Uterus (tissue), 3 donors: ENCODE measurements at regions not wholly inside any gene's neighbourhood (a gene's known extent, or its start where the extent isn't known, plus 50 kb on each side); places are given as distances from the start of the nearest gene placed in this dataset.

ENCODE experiments used
- DNase-seq, 2 donors: peaks; one replicate each; pipeline ENCODE4 v3.0.0-alpha.2; 2019 to 2020
- H3K27ac ChIP-seq, 2 donors: fragments of 200-600 bp; sonication (generic); 1 replicate in 1 of 2; 2 replicates in 1 of 2; pipeline ENCODE4 v1.5.1; 2016 to 2018
- H3K27me3 ChIP-seq, 2 donors: fragments of 200-600 bp; sonication (generic); one replicate each; pipeline ENCODE4 v1.5.1; 2018 to 2019; ENCODE audit warnings: control low read depth in 1 of 2
- H3K36me3 ChIP-seq, 2 donors: fragments of 200-600 bp; sonication (generic); one replicate each; pipeline ENCODE4 v1.5.1; 2019; ENCODE audit warnings: control low read depth in 1 of 2
- H3K4me1 ChIP-seq, 2 donors: fragments of 200-600 bp; sonication (generic); one replicate each; pipeline ENCODE4 v1.5.1; 2018 to 2019; ENCODE audit warnings: control low read depth in 1 of 2
- H3K4me3 ChIP-seq, 2 donors: fragments of 200-600 bp; sonication (generic); 1 replicate in 1 of 2; 2 replicates in 1 of 2; pipeline ENCODE4 v1.5.1; 2018 to 2019; ENCODE audit warnings: mild to moderate bottlenecking in 1 of 2
- H3K9me3 ChIP-seq, 2 donors: fragments of 200-600 bp; sonication (generic); one replicate each; pipeline ENCODE4 v1.5.1; 2019; ENCODE audit warnings: control low read depth in 1 of 2
- CTCF ChIP-seq, 4 experiments: fragments of 200-600 bp in 2 of 4; fragments of 450-650 bp in 2 of 4; sonication (generic) in 2 of 4; IDR thresholded peaks; one replicate each; pipeline ENCODE4 v1.5.1; 2016 to 2019; ENCODE audit warnings: antibody characterized with exemption in 4 of 4, mild to moderate bottlenecking in 2 of 4, moderate library complexity in 1 of 4
- POLR2A ChIP-seq, 2 donors: fragments of 450-650 bp; IDR thresholded peaks; one replicate each; pipeline ENCODE4 v1.6.1; 2016; ENCODE audit warnings: antibody characterized with exemption in 2 of 2, mild to moderate bottlenecking in 1 of 2, moderate library complexity in 1 of 2
- intact Hi-C: fragments of 100-400 bp; cut with DNase I; formaldehyde crosslinking; loops from one replicate; pipeline ENCODE4 v1.15.1; 2023; ENCODE audit warnings: low total_unique reads
- donor health status: DM: yes; HTN: yes; CAD: no.

- Histone ChIP-seq H3K27ac (no peak overlapping the region), H3K4me1 (no peaks in the 10 kb centered on the region), H3K9me3 (no peaks in the 10 kb centered on the region), H3K36me3 (no peaks in the 10 kb centered on the region), H3K27me3 (no peaks in the 10 kb centered on the region), H3K4me3 (no peak overlapping the region)
- DNase-seq = no peak
- intact Hi-C loops = no loop called here
- TF ChIP-seq CTCF (IDR thresholded peaks at IDR 0.05) = no peak
Observed at GRCh38 chr2:128997166-128997866, 678.6 kb upstream of the HS6ST1 start.

- Histone ChIP-seq H3K9me3 (no peaks in the 10 kb centered on the region), H3K36me3 (no peaks in the 10 kb centered on the region), H3K27me3 (no peaks in the 10 kb centered on the region), H3K4me3 (no peak overlapping the region), H3K27ac (no peak overlapping the region), H3K4me1 (no peaks in the 10 kb centered on the region)
- TF ChIP-seq POLR2A (IDR thresholded peaks at IDR 0.05) = no peak
- no peak for TF ChIP-seq CTCF (IDR thresholded peaks at IDR 0.05)
- no peak for DNase-seq
- intact Hi-C loops = no loop called here
Observed at GRCh38 chr2:129001926-129002325, 683.3 kb upstream of the HS6ST1 start.

GRCh38 chr2:129002751-129003150 is 684.1 kb upstream of the HS6ST1 start:
- no peak for TF ChIP-seq CTCF (IDR thresholded peaks at IDR 0.05)
- TF ChIP-seq POLR2A (IDR thresholded peaks at IDR 0.05) = no peak
- Histone ChIP-seq H3K9me3 (no peaks in the 10 kb centered on the region), H3K27me3 (no peaks in the 10 kb centered on the region), H3K4me1 (no peaks in the 10 kb centered on the region), H3K4me3 (no peak overlapping the region), H3K27ac (no peak overlapping the region), H3K36me3 (no peaks in the 10 kb centered on the region)
- no peak for DNase-seq
- intact Hi-C loops = no loop called here

GRCh38 chr2:129004485-129004884 is 685.8 kb upstream of the HS6ST1 start:
- Histone ChIP-seq H3K36me3 (no peaks in the 10 kb centered on the region), H3K27ac (no peak overlapping the region), H3K9me3 (no peaks in the 10 kb centered on the region), H3K4me3 (no peak overlapping the region), H3K4me1 (no peaks in the 10 kb centered on the region), H3K27me3 (no peaks in the 10 kb centered on the region)
- intact Hi-C loops = no loop called here
- TF ChIP-seq CTCF (IDR thresholded peaks at IDR 0.05) (no peak), POLR2A (IDR thresholded peaks at IDR 0.05) (no peak)
- no peak for DNase-seq

DNA sequence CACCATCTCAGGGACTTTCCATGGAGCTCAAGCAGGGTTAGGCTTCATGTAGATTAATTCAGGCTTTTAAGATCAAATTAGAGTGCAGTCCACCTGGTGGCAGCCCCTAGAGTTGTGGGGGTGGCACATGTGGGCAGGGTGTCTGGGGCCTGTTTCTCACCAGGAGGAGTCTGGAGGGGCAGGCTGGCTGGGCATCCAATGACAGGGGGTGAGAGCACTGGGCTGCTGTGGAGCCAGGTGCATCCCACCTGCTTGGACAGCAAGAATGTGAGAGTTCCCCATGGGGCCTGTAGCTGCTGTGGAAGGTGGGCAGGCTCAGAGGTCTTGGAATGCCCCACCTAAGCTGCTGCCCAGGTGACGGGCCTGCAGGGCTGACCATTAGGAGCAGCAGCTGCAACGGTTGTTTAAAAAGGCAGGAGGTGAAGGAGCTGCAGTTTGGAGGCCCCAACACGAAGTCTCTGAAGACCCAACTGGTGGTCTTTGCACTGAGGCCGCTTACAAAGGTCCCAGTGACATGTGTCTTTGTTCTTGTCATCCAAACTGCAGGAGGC is 686.3 kb upstream of the HS6ST1 start:
- intact Hi-C loops = no loop called here
- no peaks in the 10 kb centered on the region for H3K27me3 ChIP-seq
- H3K9me3 ChIP-seq = no peaks in the 10 kb centered on the region
- no peak overlapping the region for H3K4me3 ChIP-seq
- H3K4me1 ChIP-seq = no peaks in the 10 kb centered on the region
- no peak for DNase-seq
- H3K27ac ChIP-seq = no peak overlapping the region
- no peaks in the 10 kb centered on the region for H3K36me3 ChIP-seq
- TF ChIP-seq POLR2A (IDR thresholded peaks at IDR 0.05) = no peak
- TF ChIP-seq CTCF (IDR thresholded peaks at IDR 0.05) = no peak
